HG03108 (cell line): ENCODE measurements at regions not wholly inside any gene's neighbourhood (a gene's known extent, or its start where the extent isn't known, plus 50 kb on each side); places are given as distances from the start of the nearest gene placed in this dataset.

ENCODE experiments used
- ATAC-seq: cut with Tn5 transposase; IDR thresholded peaks from one replicate; pipeline ENCODE4 v1.9.1; 2021; ENCODE audit warnings: moderate library complexity; ENCODE audit not compliant: unreplicated experiment

GRCh38 chr16:64892835-64893785 is 228.8 kb downstream of the CDH11 start:
- ATAC-seq: no peak

GRCh38 chr16:64889446-64889845 is 232.4 kb downstream of the CDH11 start:
- no peak for ATAC-seq

GRCh38 chr16:64887651-64888050 is 234.2 kb downstream of the CDH11 start:
- ATAC-seq: no peak

- ATAC-seq: no peak
Observed at GRCh38 chr16:64882078-64882784, 239.6 kb downstream of the CDH11 start.

GRCh38 chr16:64880994-64881393 is 240.9 kb downstream of the CDH11 start:
- ATAC-seq: no peak

- ATAC-seq: no peak
Observed at GRCh38 chr16:64880006-64880405, 241.9 kb downstream of the CDH11 start.

GRCh38 chr16:64878940-64879339 is 242.9 kb downstream of the CDH11 start:
- ATAC-seq: no peak

- ATAC-seq: no peak
Observed at GRCh38 chr16:64872101-64872500, 249.8 kb downstream of the CDH11 start.

- no peak for ATAC-seq
Observed at GRCh38 chr16:64870859-64871258, 251.0 kb downstream of the CDH11 start.

- no peak for ATAC-seq
Observed at GRCh38 chr16:64869781-64870180, 252.1 kb downstream of the CDH11 start.

- ATAC-seq: no peak
Observed at GRCh38 chr16:64866021-64866420, 255.8 kb downstream of the CDH11 start.

GRCh38 chr16:64865069-64865696 is 256.7 kb downstream of the CDH11 start:
- ATAC-seq: no peak

- no peak for ATAC-seq
Observed at GRCh38 chr16:64864232-64864809, 257.5 kb downstream of the CDH11 start.

GRCh38 chr16:64858076-64858475 is 263.8 kb downstream of the CDH11 start:
- ATAC-seq: no peak

- no peak for ATAC-seq
Observed at GRCh38 chr16:64857411-64857810, 264.5 kb downstream of the CDH11 start.

- ATAC-seq: no peak
Observed at GRCh38 chr16:64853551-64853950, 268.3 kb downstream of the CDH11 start.

GRCh38 chr16:64846966-64847365 is 274.9 kb downstream of the CDH11 start:
- ATAC-seq: no peak

- no peak for ATAC-seq
Observed at GRCh38 chr16:64845071-64845470, 276.8 kb downstream of the CDH11 start.

- no peak for ATAC-seq
Observed at GRCh38 chr16:64841482-64841881, 280.4 kb downstream of the CDH11 start.

- no peak for ATAC-seq
Observed at GRCh38 chr16:64841071-64841470, 280.8 kb downstream of the CDH11 start.

- ATAC-seq: no peak
Observed at GRCh38 chr16:64830653-64831052, 291.2 kb downstream of the CDH11 start.
